ENCODE measurements at regions not wholly inside any gene's neighbourhood (a gene's known extent, or its start where the extent isn't known, plus 50 kb on each side); places are given as distances from the start of the nearest gene placed in this dataset.

- ChIA-PET POLR2A (ENCODE audit: unreplicated experiment) (no interaction called here), CTCF (no interaction called here)
- no peaks in the 10 kb centered on the region for H3K4me1 ChIP-seq (ENCODE audit: insufficient read depth, low read length)
- H3K4me3 ChIP-seq (ENCODE audit: low read length) = no peak overlapping the region
- no peak overlapping the region for H3K9ac ChIP-seq (ENCODE audit: low read length)
- no peaks in the 10 kb centered on the region for H3K27me3 ChIP-seq (ENCODE audit: low read length)
- TF ChIP-seq EZH2phosphoT487 (IDR thresholded peaks at IDR 0.05; ENCODE audit: borderline replicate concordance, low read length) = no peak
- TF ChIP-seq CTCF (conservative IDR thresholded peaks at IDR 0.05; ENCODE audit: low read depth, low read length) = no peak
- no peak for TF ChIP-seq EZH2 (IDR thresholded peaks at IDR 0.05; ENCODE audit: low read length, unreplicated experiment)
- H2AFZ ChIP-seq (ENCODE audit: low read length) = no peak overlapping the region
- H3K36me3 ChIP-seq (ENCODE audit: low read depth, low read length) = no peaks in the 10 kb centered on the region
- no TSS peak for BruUV-seq (replicated peaks)
- H4K20me1 ChIP-seq (ENCODE audit: low read length) = no peaks in the 10 kb centered on the region
- H3K79me2 ChIP-seq (ENCODE audit: low read length) = no peaks in the 10 kb centered on the region
- H3F3A ChIP-seq (ENCODE audit: low read length, unreplicated experiment) = no peaks in the 10 kb centered on the region
- H3K4me2 ChIP-seq (ENCODE audit: low read length) = no peak overlapping the region
- intact Hi-C loops (cut with micrococcal nuclease) = no loop called here
- no peaks in the 10 kb centered on the region for H3K9me2 ChIP-seq (replicated peaks; ENCODE audit: low read length)
- ATAC-seq = no peak
- DNase-seq = no peak
- H3K9me3 ChIP-seq (ENCODE audit: low read length) = peaks cover 25% of the 10 kb centered on the region; the same call in 1 of the 2 replicates
- H3K27ac ChIP-seq (ENCODE audit: low read length) = no peak overlapping the region
These were observed 277.6 kb upstream of the CDH4 start for GRCh38 chr20:60974441-60974945.

GRCh38 chr20:60976139-60976538, 275.9 kb upstream of the CDH4 start:
- H2AFZ ChIP-seq (ENCODE audit: low read length) = no peak overlapping the region
- no peaks in the 10 kb centered on the region for H3K9me2 ChIP-seq (replicated peaks; ENCODE audit: low read length)
- BruUV-seq (replicated peaks) = no TSS peak
- intact Hi-C loops (cut with micrococcal nuclease) = no loop called here
- H3K79me2 ChIP-seq (ENCODE audit: low read length) = no peaks in the 10 kb centered on the region
- no peak for TF ChIP-seq CTCF (conservative IDR thresholded peaks at IDR 0.05; ENCODE audit: low read depth, low read length)
- TF ChIP-seq EZH2 (IDR thresholded peaks at IDR 0.05; ENCODE audit: low read length, unreplicated experiment) = no peak
- TF ChIP-seq EZH2phosphoT487 (IDR thresholded peaks at IDR 0.05; ENCODE audit: borderline replicate concordance, low read length) = no peak
- H3K4me3 ChIP-seq (ENCODE audit: low read length) = no peak overlapping the region
- ATAC-seq = no peak
- no peaks in the 10 kb centered on the region for H3K27me3 ChIP-seq (ENCODE audit: low read length)
- H4K20me1 ChIP-seq (ENCODE audit: low read length) = no peaks in the 10 kb centered on the region
- H3K4me2 ChIP-seq (ENCODE audit: low read length) = no peak overlapping the region
- no peaks in the 10 kb centered on the region for H3K4me1 ChIP-seq (ENCODE audit: insufficient read depth, low read length)
- H3K9ac ChIP-seq (ENCODE audit: low read length) = no peak overlapping the region
- no peaks in the 10 kb centered on the region for H3K36me3 ChIP-seq (ENCODE audit: low read depth, low read length)
- no peak overlapping the region for H3K27ac ChIP-seq (ENCODE audit: low read length)
- H3K9me3 ChIP-seq (ENCODE audit: low read length) = peaks cover 32% of the 10 kb centered on the region; the same call in 1 of the 2 replicates
- DNase-seq = no peak
- CTCF ChIA-PET = no interaction called here
- POLR2A ChIA-PET (ENCODE audit: unreplicated experiment) = no interaction called here
- H3F3A ChIP-seq (ENCODE audit: low read length, unreplicated experiment) = no peaks in the 10 kb centered on the region

GRCh38 chr20:60976913-60977312, 275.1 kb upstream of the CDH4 start:
- POLR2A ChIA-PET (ENCODE audit: unreplicated experiment) = no interaction called here
- no peak overlapping the region for H3K4me2 ChIP-seq (ENCODE audit: low read length)
- no peak for ATAC-seq
- TF ChIP-seq EZH2phosphoT487 (IDR thresholded peaks at IDR 0.05; ENCODE audit: borderline replicate concordance, low read length) (no peak), CTCF (conservative IDR thresholded peaks at IDR 0.05; ENCODE audit: low read depth, low read length) (no peak), EZH2 (IDR thresholded peaks at IDR 0.05; ENCODE audit: low read length, unreplicated experiment) (no peak)
- no peaks in the 10 kb centered on the region for H3F3A ChIP-seq (ENCODE audit: low read length, unreplicated experiment)
- DNase-seq = no peak
- H3K4me1 ChIP-seq (ENCODE audit: insufficient read depth, low read length) = no peaks in the 10 kb centered on the region
- no peaks in the 10 kb centered on the region for H3K36me3 ChIP-seq (ENCODE audit: low read depth, low read length)
- H4K20me1 ChIP-seq (ENCODE audit: low read length) = no peaks in the 10 kb centered on the region
- intact Hi-C loops (cut with micrococcal nuclease) = no loop called here
- H2AFZ ChIP-seq (ENCODE audit: low read length) = no peak overlapping the region
- no peak overlapping the region for H3K27ac ChIP-seq (ENCODE audit: low read length)
- no peak overlapping the region for H3K4me3 ChIP-seq (ENCODE audit: low read length)
- H3K27me3 ChIP-seq (ENCODE audit: low read length) = no peaks in the 10 kb centered on the region
- no peaks in the 10 kb centered on the region for H3K79me2 ChIP-seq (ENCODE audit: low read length)
- no peak overlapping the region for H3K9ac ChIP-seq (ENCODE audit: low read length)
- BruUV-seq (replicated peaks) = no TSS peak
- H3K9me2 ChIP-seq (replicated peaks; ENCODE audit: low read length) = no peaks in the 10 kb centered on the region
- H3K9me3 ChIP-seq (ENCODE audit: low read length) = peaks cover 25% of the 10 kb centered on the region; the same call in 1 of the 2 replicates
- CTCF ChIA-PET = no interaction called here
